H9 (cell line): ENCODE measurements at regions not wholly inside any gene's neighbourhood (a gene's known extent, or its start where the extent isn't known, plus 50 kb on each side); places are given as distances from the start of the nearest gene placed in this dataset.

Experiments used
- DNase-seq: peaks from one replicate; pipeline ENCODE4 v3.0.0-alpha.2; 2017
- H2AFZ ChIP-seq: one replicate; pipeline ENCODE4 v1.6.1; 2013; ENCODE audit warnings: mild to moderate bottlenecking, low read length, control low read depth, moderate library complexity
- H2AK5ac ChIP-seq: 2 replicates; pipeline ENCODE4 v1.6.1; 2013; ENCODE audit warnings: low read length, control low read depth, mixed read lengths; ENCODE audit not compliant: insufficient read length
- H2BK120ac ChIP-seq: one replicate; pipeline ENCODE4 v1.6.1; 2013; ENCODE audit warnings: low read depth, mild to moderate bottlenecking, low read length, control low read depth, inconsistent platforms; ENCODE audit not compliant: poor library complexity, severe bottlenecking
- H2BK12ac ChIP-seq: 2 replicates; pipeline ENCODE4 v1.6.1; 2013; ENCODE audit warnings: low read length, control low read depth, mixed read lengths, low read depth; ENCODE audit not compliant: insufficient read length
- H2BK15ac ChIP-seq: 2 replicates; pipeline ENCODE4 v1.6.1; 2013; ENCODE audit warnings: low read depth, low read length, control low read depth
- H2BK20ac ChIP-seq: one replicate; pipeline ENCODE4 v1.6.1; 2013; ENCODE audit warnings: low read depth, mild to moderate bottlenecking, low read length, control low read depth, inconsistent platforms; ENCODE audit not compliant: poor library complexity, severe bottlenecking
- H2BK5ac ChIP-seq: 2 replicates; pipeline ENCODE4 v1.6.1; 2013; ENCODE audit warnings: low read length, control low read depth, mixed read lengths; ENCODE audit not compliant: insufficient read length
- H3K14ac ChIP-seq: 2 replicates; pipeline ENCODE4 v1.6.1; 2013; ENCODE audit warnings: low read length, control low read depth; ENCODE audit not compliant: insufficient read depth
- H3K18ac ChIP-seq: 2 replicates; pipeline ENCODE4 v1.6.1; 2013; ENCODE audit warnings: low read depth, mild to moderate bottlenecking, mixed read lengths, low read length, control low read depth; ENCODE audit not compliant: insufficient read length
- H3K23ac ChIP-seq: 2 replicates; pipeline ENCODE4 v1.6.1; 2013; ENCODE audit warnings: low read length, control low read depth, mixed read lengths, low read depth; ENCODE audit not compliant: insufficient read length
- H3K23me2 ChIP-seq: 2 replicates; pipeline ENCODE4 v1.6.1; 2013; ENCODE audit warnings: low read depth, mild to moderate bottlenecking, mixed read lengths, low read length, control low read depth; ENCODE audit not compliant: insufficient read length, poor library complexity, severe bottlenecking
- H3K27ac ChIP-seq: 2 replicates; pipeline ENCODE4 v1.5.1; 2013; ENCODE audit warnings: low read length, control low read depth, mixed read lengths, low read depth; ENCODE audit not compliant: insufficient read length
- H3K27me3 ChIP-seq: 2 replicates; pipeline ENCODE4 v1.6.1; 2013; ENCODE audit warnings: low read length, control low read depth, inconsistent platforms; ENCODE audit not compliant: insufficient read depth
- H3K4ac ChIP-seq: 2 replicates; pipeline ENCODE4 v1.6.1; 2013; ENCODE audit warnings: low read depth, mild to moderate bottlenecking, control low read depth, inconsistent platforms, low read length, moderate library complexity
- H3K4me1 ChIP-seq: 2 replicates; pipeline ENCODE4 v1.6.1; 2013; ENCODE audit warnings: low read length, control low read depth, inconsistent platforms; ENCODE audit not compliant: insufficient read depth
- H3K4me2 ChIP-seq: 2 replicates; pipeline ENCODE4 v1.6.1; 2013; ENCODE audit warnings: low read length, control low read depth, mixed read lengths; ENCODE audit not compliant: insufficient read length, insufficient read depth
- H3K56ac ChIP-seq: 2 replicates; pipeline ENCODE4 v1.6.1; 2013; ENCODE audit warnings: low read depth, mild to moderate bottlenecking, mixed read lengths, low read length, control low read depth; ENCODE audit not compliant: insufficient read length
- H3K79me1 ChIP-seq: 2 replicates; pipeline ENCODE4 v1.6.1; 2013; ENCODE audit warnings: low read depth, mild to moderate bottlenecking, moderate library complexity, low read length, control low read depth, inconsistent platforms; ENCODE audit not compliant: insufficient read depth, poor library complexity, severe bottlenecking
- H3K79me2 ChIP-seq: 2 replicates; pipeline ENCODE4 v1.6.1; 2013; ENCODE audit warnings: low read length, control low read depth, inconsistent platforms; ENCODE audit not compliant: insufficient read depth
- H3K9ac ChIP-seq: 2 replicates; pipeline ENCODE4 v1.6.1; 2013; ENCODE audit warnings: low read length, control low read depth, mixed read lengths; ENCODE audit not compliant: insufficient read length; ENCODE audit errors: extremely low read depth
- H3K9me3 ChIP-seq: one replicate; pipeline ENCODE4 v1.6.1; 2013; ENCODE audit warnings: low read depth, low read length, inconsistent platforms; ENCODE audit not compliant: control insufficient read depth
- H3T11ph ChIP-seq: one replicate; pipeline ENCODE4 v1.6.1; 2013; ENCODE audit warnings: mild to moderate bottlenecking, low read length, control low read depth, inconsistent platforms
- H4K20me1 ChIP-seq: one replicate; pipeline ENCODE4 v1.6.1; 2013; ENCODE audit not compliant: control insufficient read depth, insufficient read length, insufficient read depth
- H4K5ac ChIP-seq: 2 replicates; pipeline ENCODE4 v1.6.1; 2013; ENCODE audit warnings: low read depth, mild to moderate bottlenecking, mixed read lengths, low read length, control low read depth; ENCODE audit not compliant: insufficient read length
- H4K8ac ChIP-seq: replicated peaks from 2 replicates; pipeline ENCODE4 v1.6.1; 2013; ENCODE audit warnings: low read length, control low read depth, mixed read lengths, low read depth; ENCODE audit not compliant: insufficient read length
- H4K91ac ChIP-seq: 2 replicates; pipeline ENCODE4 v1.6.1; 2013; ENCODE audit warnings: low read depth, mild to moderate bottlenecking, moderate library complexity, mixed read lengths, low read length, control low read depth; ENCODE audit not compliant: insufficient read length
- H3K27ac Mint-ChIP-seq, 3 experiments: 2 replicates in 2 of 3; 3 replicates in 1 of 3; pipeline ENCODE4 v1.8.0; 2020 to 2021; ENCODE audit warnings: mixed read lengths in 3 of 3, mild to moderate bottlenecking in 1 of 3, moderate library complexity in 1 of 3
- H3K27me3 Mint-ChIP-seq: 2 replicates; pipeline ENCODE4 v1.8.0; 2021; ENCODE audit warnings: low read depth, mild to moderate bottlenecking, moderate library complexity, mixed read lengths
- H3K36me3 Mint-ChIP-seq, 3 experiments: 2 replicates in 2 of 3; 3 replicates in 1 of 3; pipeline ENCODE4 v1.8.0; 2020 to 2021; ENCODE audit warnings: low read depth in 3 of 3, mixed read lengths in 3 of 3; ENCODE audit not compliant: insufficient read depth in 1 of 3
- H3K4me1 Mint-ChIP-seq, 2 experiments: 2 replicates each; pipeline ENCODE4 v1.8.0; 2020; ENCODE audit warnings: mixed read lengths in 2 of 2
- H3K4me3 Mint-ChIP-seq, 2 experiments: 2 replicates in 1 of 2; 3 replicates in 1 of 2; pipeline ENCODE4 v1.8.0; 2020 to 2021; ENCODE audit warnings: mild to moderate bottlenecking in 2 of 2, mixed read lengths in 2 of 2, moderate library complexity in 1 of 2
- H3K9me3 Mint-ChIP-seq, 2 experiments: 2 replicates in 1 of 2; 3 replicates in 1 of 2; pipeline ENCODE4 v1.8.0; 2020; ENCODE audit warnings: mild to moderate bottlenecking in 2 of 2, mixed read lengths in 2 of 2, moderate library complexity in 1 of 2
- CTCF ChIP-seq: fragments of 200-600 bp; sonication (generic); conservative IDR thresholded peaks from 3 replicates; pipeline ENCODE4 v1.8.0; 2021; ENCODE audit warnings: antibody characterized with exemption, mild to moderate bottlenecking
- WGBS: extraction: QIAGEN DNeasy Blood & Tissue Kit; methylation state at CpG from one replicate; pipeline ENCODE4 v1.1.7; 2013; ENCODE audit warnings: missing lambda C conversion rate, low lambda C conversion rate, mixed read lengths; ENCODE audit not compliant: insufficient read length; ENCODE audit errors: extremely low coverage; 5-methylcytosine and 5-hydroxymethylcytosine counted together

- Histone ChIP-seq H2AK5ac (no peak overlapping the region), H3K9me3 (no peaks in the 10 kb centered on the region), H2BK120ac (no peak overlapping the region), H2BK12ac (no peak overlapping the region), H4K5ac (no peak overlapping the region), H3K4me2 (no peak overlapping the region), H3K23ac (no peak overlapping the region), H3K56ac (no peak overlapping the region), H4K91ac (no peak overlapping the region), H4K8ac (no peak overlapping the region), H3K4ac (no peak overlapping the region), H3K79me1 (no peaks in the 10 kb centered on the region), H2BK15ac (no peak overlapping the region), H3K27me3 (no peaks in the 10 kb centered on the region), H3K9ac (no peak overlapping the region), H3K14ac (no peak overlapping the region), H2AFZ (no peak overlapping the region), H3K27ac (no peak overlapping the region), H3K18ac (no peak overlapping the region), H2BK5ac (no peak overlapping the region), H3K23me2 (no peaks in the 10 kb centered on the region), H4K20me1 (no peaks in the 10 kb centered on the region), H3T11ph (no peak overlapping the region), H3K4me1 (no peaks in the 10 kb centered on the region), H3K79me2 (no peaks in the 10 kb centered on the region), H2BK20ac (no peak overlapping the region)
- peak; percentile 86 for TF ChIP-seq CTCF
- WGBS: no CpG with 5 or more reads among the region's 7 CpGs
- no peak overlapping the region for H3K4me3 Mint-ChIP-seq
- no peak overlapping the region for H3K27ac Mint-ChIP-seq
- peaks cover 39% of the 10 kb centered on the region for H3K27me3 Mint-ChIP-seq
- H3K4me1 Mint-ChIP-seq: peaks cover 12 to 20% of the 10 kb centered on the region in 2 experiments
- peak; percentile 76 for DNase-seq
- peaks cover 0 to 5% of the 10 kb centered on the region in 2 experiments; a peak in 1 of 5 replicates for H3K9me3 Mint-ChIP-seq
- H3K36me3 Mint-ChIP-seq: no peaks in the 10 kb centered on the region
These were observed 67.3 kb upstream of the NUP50 start for GRCh38 chr22:45096256-45096907.
